Nephron progenitor cell (in vitro differentiated cells): ENCODE measurements at regions not wholly inside any gene's neighbourhood (a gene's known extent, or its start where the extent isn't known, plus 50 kb on each side); places are given as distances from the start of the nearest gene placed in this dataset.
"Not testable (repeated sequence)": the region's sequence is repeated elsewhere in the genome, so short reads cannot be mapped to it uniquely, and the experiment has no call there.

ENCODE experiments used
- DNase-seq: peaks from one replicate; pipeline ENCODE4 v3.0.0; 2021
- H3K27ac Mint-ChIP-seq: 2 replicates; pipeline ENCODE4 v1.8.0; 2021; ENCODE audit warnings: mild to moderate bottlenecking, moderate library complexity, mixed read lengths
- H3K27me3 Mint-ChIP-seq: 2 replicates; pipeline ENCODE4 v1.8.0; 2021; ENCODE audit warnings: mild to moderate bottlenecking, low read depth, mixed read lengths; ENCODE audit not compliant: poor library complexity
- H3K36me3 Mint-ChIP-seq: 2 replicates; pipeline ENCODE4 v1.8.0; 2021; ENCODE audit warnings: low read depth, mixed read lengths
- H3K4me1 Mint-ChIP-seq: 2 replicates; pipeline ENCODE4 v1.8.0; 2021; ENCODE audit warnings: mixed read lengths
- H3K4me3 Mint-ChIP-seq: 2 replicates; pipeline ENCODE4 v1.8.0; 2021; ENCODE audit warnings: mild to moderate bottlenecking, moderate library complexity, mixed read lengths
- H3K9me3 Mint-ChIP-seq: 2 replicates; pipeline ENCODE4 v1.8.0; 2021; ENCODE audit warnings: mild to moderate bottlenecking, moderate library complexity, mixed read lengths
- CTCF ChIP-seq: fragments of 200-600 bp; sonication (generic); IDR thresholded peaks from 2 replicates; pipeline ENCODE4 v1.5.0; 2021; ENCODE audit warnings: antibody characterized with exemption

DNA sequence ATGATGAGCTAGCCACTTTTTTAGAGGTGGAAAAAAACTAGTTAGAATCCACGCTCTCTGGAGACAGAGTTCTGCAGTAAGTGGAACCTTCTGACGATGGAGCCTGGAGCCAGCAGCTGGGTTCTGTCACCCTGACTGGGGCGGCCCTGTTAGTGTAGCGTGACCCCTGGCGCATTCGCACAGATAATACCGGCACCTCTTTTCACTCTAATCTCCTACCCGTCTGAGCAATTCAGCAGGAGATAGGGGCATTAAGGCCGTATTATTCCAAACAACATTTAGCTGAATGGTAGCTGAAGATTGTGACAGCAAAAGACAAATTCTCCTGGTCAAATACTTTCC is 292.6 kb downstream of the FBXO8 start:
- H3K36me3 Mint-ChIP-seq: no peaks in the 10 kb centered on the region
- H3K9me3 Mint-ChIP-seq: no peaks in the 10 kb centered on the region
- DNase-seq: peak; percentile 12
- no peak overlapping the region for H3K27ac Mint-ChIP-seq
- TF ChIP-seq CTCF: no peak
- peaks cover 8% of the 10 kb centered on the region for H3K4me1 Mint-ChIP-seq
- no peak overlapping the region for H3K4me3 Mint-ChIP-seq
- H3K27me3 Mint-ChIP-seq: peaks cover 4% of the 10 kb centered on the region

GRCh38 chr4:173990126-173990868 is 293.2 kb downstream of the FBXO8 start:
- TF ChIP-seq CTCF: peak; percentile 60
- H3K36me3 Mint-ChIP-seq: no peaks in the 10 kb centered on the region
- H3K27ac Mint-ChIP-seq: no peak overlapping the region
- H3K27me3 Mint-ChIP-seq: peaks cover 4% of the 10 kb centered on the region
- no peak overlapping the region for H3K4me3 Mint-ChIP-seq
- no peaks in the 10 kb centered on the region for H3K9me3 Mint-ChIP-seq
- peaks cover 8% of the 10 kb centered on the region for H3K4me1 Mint-ChIP-seq
- peak; percentile 11 for DNase-seq

DNA sequence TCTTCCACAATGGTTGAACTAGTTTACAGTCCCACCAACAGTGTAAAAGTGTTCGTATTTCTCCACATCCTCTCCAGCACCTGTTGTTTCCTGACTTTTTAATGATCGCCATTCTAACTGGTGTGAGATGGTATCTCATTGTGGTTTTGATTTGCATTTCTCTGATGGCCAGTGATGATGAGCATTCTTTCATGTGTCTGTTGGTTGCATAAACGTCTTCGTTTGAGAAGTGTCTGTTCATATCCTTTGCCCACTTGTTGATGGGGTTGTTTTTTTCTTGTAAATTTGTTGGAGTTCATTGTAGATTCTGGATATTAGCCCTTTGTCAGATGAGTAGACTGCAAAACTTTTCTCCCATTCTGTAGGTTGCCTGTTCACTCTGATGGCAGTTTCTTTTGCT is 319.9 kb downstream of the FBXO8 start:
- not testable (repeated sequence) for DNase-seq, H3K4me1 Mint-ChIP-seq, H3K36me3 Mint-ChIP-seq, H3K27ac Mint-ChIP-seq, H3K4me3 Mint-ChIP-seq
- H3K9me3 Mint-ChIP-seq: peaks cover 20% of the 10 kb centered on the region
- H3K27me3 Mint-ChIP-seq: peaks cover 11% of the 10 kb centered on the region

- no peaks in the 10 kb centered on the region for H3K4me1 Mint-ChIP-seq
- H3K27me3 Mint-ChIP-seq: peaks cover 5% of the 10 kb centered on the region
- no peak for DNase-seq
- no peak for TF ChIP-seq CTCF
- no peak overlapping the region for H3K27ac Mint-ChIP-seq
- H3K36me3 Mint-ChIP-seq: no peaks in the 10 kb centered on the region
- H3K9me3 Mint-ChIP-seq: peaks cover under 1% of the 10 kb centered on the region
- H3K4me3 Mint-ChIP-seq: no peak overlapping the region
Measured at GRCh38 chr4:173960398-173960797, 323.1 kb downstream of the FBXO8 start.

DNA sequence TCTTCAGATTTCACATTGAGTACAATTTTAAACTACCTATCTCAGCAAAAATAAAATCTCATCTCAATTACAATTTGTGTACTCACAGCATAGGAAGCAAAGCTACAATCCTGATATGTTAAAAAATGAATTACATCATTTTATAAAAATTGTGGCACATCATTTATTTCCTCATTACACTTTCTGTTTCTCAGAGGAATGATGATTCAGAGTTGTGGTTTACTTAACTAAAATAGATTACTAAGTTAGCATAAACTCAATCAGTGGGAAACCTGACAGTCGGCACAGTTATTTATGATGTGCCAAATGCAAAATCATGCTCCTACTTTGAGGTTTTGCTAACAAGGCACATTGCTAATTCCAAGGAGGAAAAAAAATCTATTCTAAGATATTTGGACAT is 325.0 kb downstream of the FBXO8 start:
- Mint-ChIP-seq H3K36me3 (no peaks in the 10 kb centered on the region), H3K27ac (no peak overlapping the region), H3K4me3 (no peak overlapping the region), H3K4me1 (no peaks in the 10 kb centered on the region), H3K27me3 (peaks cover 3% of the 10 kb centered on the region), H3K9me3 (no peaks in the 10 kb centered on the region)
- DNase-seq: no peak
- no peak for TF ChIP-seq CTCF

GRCh38 chr4:173943547-173943946 is 339.9 kb downstream of the FBXO8 start:
- no peak for DNase-seq
- no peak for TF ChIP-seq CTCF
- Mint-ChIP-seq H3K27ac (no peak overlapping the region), H3K4me1 (peaks cover 23% of the 10 kb centered on the region), H3K27me3 (peaks cover 6% of the 10 kb centered on the region), H3K4me3 (no peak overlapping the region), H3K9me3 (no peaks in the 10 kb centered on the region), H3K36me3 (no peaks in the 10 kb centered on the region)
